WTC11 (cell line): ENCODE measurements at regions not wholly inside any gene's neighbourhood (a gene's known extent, or its start where the extent isn't known, plus 50 kb on each side); places are given as distances from the start of the nearest gene placed in this dataset.

Source experiments
- CBFB ChIP-seq: sonication (generic); formaldehyde crosslinking; IDR thresholded peaks from 2 replicates; pipeline ENCODE4 v1.8.1; 2022; ENCODE audit warnings: mild to moderate bottlenecking, low read depth, missing genetic modification reagents
- CTCF ChIP-seq: fragments of 200-600 bp; IDR thresholded peaks from 2 replicates; pipeline ENCODE4 v1.8.0; 2022; ENCODE audit warnings: antibody characterized with exemption
- E2F4 ChIP-seq: sonication (generic); formaldehyde crosslinking; IDR thresholded peaks from 2 replicates; pipeline ENCODE4 v1.8.1; 2022; ENCODE audit warnings: low read depth, mild to moderate bottlenecking, moderate library complexity, missing genetic modification reagents, borderline replicate concordance
- HMGXB4 ChIP-seq: sonication (generic); formaldehyde crosslinking; IDR thresholded peaks from 2 replicates; pipeline ENCODE4 v1.8.1; 2023; ENCODE audit warnings: mild to moderate bottlenecking, moderate library complexity, missing genetic modification reagents
- KAT7 ChIP-seq: sonication (generic); formaldehyde crosslinking; IDR thresholded peaks from 2 replicates; pipeline ENCODE4 v1.8.1; 2023; ENCODE audit warnings: missing genetic modification reagents, mild to moderate bottlenecking, borderline replicate concordance
- MAX ChIP-seq: sonication (generic); formaldehyde crosslinking; IDR thresholded peaks from 2 replicates; pipeline ENCODE4 v1.8.0; 2022; ENCODE audit warnings: mild to moderate bottlenecking, missing genetic modification reagents
- NR3C1 ChIP-seq: sonication (generic); formaldehyde crosslinking; conservative IDR thresholded peaks from 2 replicates; pipeline ENCODE4 v1.8.1; 2023; ENCODE audit warnings: low read depth, mild to moderate bottlenecking, missing genetic modification reagents
- PRDM15 ChIP-seq: sonication (generic); formaldehyde crosslinking; IDR thresholded peaks from 2 replicates; pipeline ENCODE4 v1.8.0; 2022; ENCODE audit warnings: missing genetic modification reagents
- SMAD4 ChIP-seq: sonication (generic); formaldehyde crosslinking; IDR thresholded peaks from 2 replicates; pipeline ENCODE4 v1.8.0; 2022; ENCODE audit warnings: mild to moderate bottlenecking, missing genetic modification reagents
- SP1 ChIP-seq: sonication (generic); formaldehyde crosslinking; conservative IDR thresholded peaks from 2 replicates; pipeline ENCODE4 v1.8.1; 2022; ENCODE audit warnings: missing genetic modification reagents
- STAT6 ChIP-seq: sonication (generic); formaldehyde crosslinking; conservative IDR thresholded peaks from 2 replicates; pipeline ENCODE4 v1.8.1; 2023; ENCODE audit warnings: mild to moderate bottlenecking, low read depth, missing genetic modification reagents, moderate library complexity
- ZBTB43 ChIP-seq: sonication (generic); formaldehyde crosslinking; IDR thresholded peaks from 2 replicates; pipeline ENCODE4 v1.8.1; 2023; ENCODE audit warnings: mild to moderate bottlenecking, missing genetic modification reagents
- ZNF138 ChIP-seq: sonication (generic); formaldehyde crosslinking; conservative IDR thresholded peaks from 2 replicates; pipeline ENCODE4 v1.8.1; 2022; ENCODE audit warnings: mild to moderate bottlenecking, moderate library complexity, missing genetic modification reagents

- no peak for TF ChIP-seq SP1 (CRISPR knock-in tag)
- TF ChIP-seq CBFB (CRISPR knock-in tag): no peak
- no peak for TF ChIP-seq SMAD4 (CRISPR knock-in tag)
- no peak for TF ChIP-seq PRDM15 (CRISPR knock-in tag)
- no peak for TF ChIP-seq ZNF138 (CRISPR knock-in tag)
- TF ChIP-seq KAT7 (CRISPR knock-in tag): no peak
- no peak for TF ChIP-seq CTCF
- TF ChIP-seq ZBTB43: no peak
- TF ChIP-seq MAX (CRISPR knock-in tag): no peak
- no peak for TF ChIP-seq STAT6 (CRISPR knock-in tag)
- TF ChIP-seq NR3C1 (CRISPR knock-in tag): no peak
- TF ChIP-seq E2F4 (CRISPR knock-in tag): no peak
- TF ChIP-seq HMGXB4 (CRISPR knock-in tag): no peak
Measured at GRCh38 chr3:109411547-109411946, 74.2 kb upstream of the DPPA4 start.
